Stimulated activated CD8-positive, alpha-beta memory T cell treated with anti-CD3 and anti-CD28 coated beads, Interleukin-12 subunit alpha, Interleukin-12 subunit beta, amount 100 ng/mL, for 24 hours (primary cell): ENCODE measurements at regions not wholly inside any gene's neighbourhood (a gene's known extent, or its start where the extent isn't known, plus 50 kb on each side); places are given as distances from the start of the nearest gene placed in this dataset.

Experiments used
- DNase-seq: peaks from one replicate; pipeline ENCODE4 v3.0.0-alpha.2; 2020; ENCODE audit errors: extremely low read depth

- DNase-seq, result no peak
Measured at GRCh38 chr22:49624421-49625177, 203.1 kb downstream of the BRD1 start.

- no peak for DNase-seq
Measured at GRCh38 chr22:49623715-49624114, 204.0 kb downstream of the BRD1 start.

- DNase-seq, result no peak
Measured at GRCh38 chr22:49623176-49623575, 204.5 kb downstream of the BRD1 start.

- no peak for DNase-seq
Measured at GRCh38 chr22:49622241-49623105, 205.2 kb downstream of the BRD1 start.

- DNase-seq, result no peak
Measured at GRCh38 chr22:49621601-49622210, 206.0 kb downstream of the BRD1 start.

GRCh38 chr22:49620666-49621065 is 207.0 kb downstream of the BRD1 start:
- DNase-seq, result no peak

GRCh38 chr22:49620003-49620556 is 207.6 kb downstream of the BRD1 start:
- no peak for DNase-seq

GRCh38 chr22:49619301-49619700 is 208.4 kb downstream of the BRD1 start:
- no peak for DNase-seq

- DNase-seq, result no peak
Measured at GRCh38 chr22:49618677-49618953, 209.1 kb downstream of the BRD1 start.

GRCh38 chr22:49617866-49618676 is 209.6 kb downstream of the BRD1 start:
- no peak for DNase-seq

GRCh38 chr22:49617264-49617663 is 210.4 kb downstream of the BRD1 start:
- no peak for DNase-seq

- DNase-seq, result no peak
Measured at GRCh38 chr22:49616356-49617231, 211.1 kb downstream of the BRD1 start.

- no peak for DNase-seq
Measured at GRCh38 chr22:49614966-49615965, 212.4 kb downstream of the BRD1 start.

GRCh38 chr22:49613511-49614270 is 214.0 kb downstream of the BRD1 start:
- DNase-seq, result no peak

- no peak for DNase-seq
Measured at GRCh38 chr22:49613108-49613507, 214.6 kb downstream of the BRD1 start.

- DNase-seq, result no peak
Measured at GRCh38 chr22:49609207-49609876, 218.3 kb downstream of the BRD1 start.

GRCh38 chr22:49608660-49609059 is 219.0 kb downstream of the BRD1 start:
- no peak for DNase-seq

- DNase-seq, result no peak
Measured at GRCh38 chr22:49608228-49608627, 219.4 kb downstream of the BRD1 start.
